Esophagus squamous epithelium (tissue), 4 donors: ENCODE measurements at regions not wholly inside any gene's neighbourhood (a gene's known extent, or its start where the extent isn't known, plus 50 kb on each side); places are given as distances from the start of the nearest gene placed in this dataset.

Experiments
- POLR2A ChIP-seq, 4 donors: fragments of 450-650 bp; IDR thresholded peaks; one replicate each; pipeline ENCODE4 v1.6.1; 2017; ENCODE audit warnings: antibody characterized with exemption in 4 of 4, mild to moderate bottlenecking in 4 of 4, moderate library complexity in 3 of 4
- TF ChIP-seq, protein P1 (sequence below), 6 experiments: fragments of 450-650 bp in 4 of 6; fragments of 200-600 bp in 2 of 6; sonication (generic) in 2 of 6; IDR thresholded peaks; one replicate each; pipeline ENCODE4 v1.5.1; 2016 to 2019; ENCODE audit warnings: antibody characterized with exemption in 6 of 6, mild to moderate bottlenecking in 4 of 6, moderate library complexity in 4 of 6

DNA sequence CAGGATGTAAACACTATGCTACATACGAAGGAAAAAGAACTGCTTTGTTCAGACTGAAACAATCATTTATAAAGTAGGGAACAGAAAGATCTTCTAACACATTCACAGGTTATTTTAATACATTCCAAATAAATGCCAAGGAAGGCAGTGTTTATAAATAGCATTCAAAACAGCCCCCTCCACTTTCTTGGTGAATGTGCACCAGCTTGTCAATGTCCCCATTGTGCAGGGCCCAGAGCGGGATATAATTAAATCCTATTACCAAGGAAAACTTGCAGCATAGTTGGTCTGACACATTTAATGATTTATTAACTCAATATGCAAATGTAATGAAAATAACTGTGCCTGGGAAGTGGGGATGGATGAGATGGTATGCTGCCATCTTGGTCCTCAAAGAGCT, 135.9 kb upstream of the RAD23B start:
- TF ChIP-seq, protein P1, sequence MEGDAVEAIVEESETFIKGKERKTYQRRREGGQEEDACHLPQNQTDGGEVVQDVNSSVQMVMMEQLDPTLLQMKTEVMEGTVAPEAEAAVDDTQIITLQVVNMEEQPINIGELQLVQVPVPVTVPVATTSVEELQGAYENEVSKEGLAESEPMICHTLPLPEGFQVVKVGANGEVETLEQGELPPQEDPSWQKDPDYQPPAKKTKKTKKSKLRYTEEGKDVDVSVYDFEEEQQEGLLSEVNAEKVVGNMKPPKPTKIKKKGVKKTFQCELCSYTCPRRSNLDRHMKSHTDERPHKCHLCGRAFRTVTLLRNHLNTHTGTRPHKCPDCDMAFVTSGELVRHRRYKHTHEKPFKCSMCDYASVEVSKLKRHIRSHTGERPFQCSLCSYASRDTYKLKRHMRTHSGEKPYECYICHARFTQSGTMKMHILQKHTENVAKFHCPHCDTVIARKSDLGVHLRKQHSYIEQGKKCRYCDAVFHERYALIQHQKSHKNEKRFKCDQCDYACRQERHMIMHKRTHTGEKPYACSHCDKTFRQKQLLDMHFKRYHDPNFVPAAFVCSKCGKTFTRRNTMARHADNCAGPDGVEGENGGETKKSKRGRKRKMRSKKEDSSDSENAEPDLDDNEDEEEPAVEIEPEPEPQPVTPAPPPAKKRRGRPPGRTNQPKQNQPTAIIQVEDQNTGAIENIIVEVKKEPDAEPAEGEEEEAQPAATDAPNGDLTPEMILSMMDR (IDR thresholded peaks at IDR 0.05): no peak
- no peak for TF ChIP-seq POLR2A (IDR thresholded peaks at IDR 0.05)
